ENCODE measurements at regions not wholly inside any gene's neighbourhood (a gene's known extent, or its start where the extent isn't known, plus 50 kb on each side); places are given as distances from the start of the nearest gene placed in this dataset.

GRCh38 chr5:90131383-90132133 is 278.0 kb downstream of the CETN3 start:
- no peak for TF ChIP-seq CTCF (IDR thresholded peaks at IDR 0.05)
- TF ChIP-seq TCF7L2 (IDR thresholded peaks at IDR 0.05; ENCODE audit: low read depth, low read length), result no peak
- no peak for TF ChIP-seq POLR2AphosphoS5 (IDR thresholded peaks at IDR 0.05; ENCODE audit: low read depth, low read length)
